ENCODE measurements at regions not wholly inside any gene's neighbourhood (a gene's known extent, or its start where the extent isn't known, plus 50 kb on each side); places are given as distances from the start of the nearest gene placed in this dataset.
A peak's percentile ranks its signal among the peaks of the same experiment; 100 is the strongest.

GRCh38 chr5:58080573-58080972 is 379.3 kb downstream of the PLK2 start:
- TF ChIP-seq POLR2AphosphoS5 (IDR thresholded peaks at IDR 0.05) (no peak), POLR2A (IDR thresholded peaks at IDR 0.05) (no peak), CTCF (IDR thresholded peaks at IDR 0.05) (no peak), EP300 (IDR thresholded peaks at IDR 0.05) (no peak)
- no peak for DNase-seq
- 13 to 32% (median 17%) methylated on average over 1 of the region's 1 CpG for WGBS, 5 donors
- Histone ChIP-seq H3K4me3 (no peak overlapping the region), H3K4me1 (no peaks in the 10 kb centered on the region), H3K36me3 (no peaks in the 10 kb centered on the region), H3K27me3 (no peaks in the 10 kb centered on the region), H3K27ac (no peak overlapping the region), H3K9me3 (no peaks in the 10 kb centered on the region)
- intact Hi-C loops (cut with DNase I; ENCODE audit: low total_unique reads), result no loop called here

GRCh38 chr5:58077966-58078365 is 381.9 kb downstream of the PLK2 start:
- no peak for DNase-seq
- intact Hi-C loops (cut with DNase I; ENCODE audit: low total_unique reads), result no loop called here
- no peak overlapping the region for H3K27ac ChIP-seq
- H3K27me3 ChIP-seq, result no peaks in the 10 kb centered on the region
- H3K4me1 ChIP-seq, result no peaks in the 10 kb centered on the region
- no peaks in the 10 kb centered on the region for H3K9me3 ChIP-seq
- 69 to 88% (median 85%) methylated on average over 2 of the region's 2 CpGs for WGBS, 5 donors
- no peaks in the 10 kb centered on the region for H3K36me3 ChIP-seq
- TF ChIP-seq POLR2AphosphoS5 (IDR thresholded peaks at IDR 0.05), result no peak
- TF ChIP-seq EP300 (IDR thresholded peaks at IDR 0.05), result no peak
- no peak for TF ChIP-seq POLR2A (IDR thresholded peaks at IDR 0.05)
- TF ChIP-seq CTCF (IDR thresholded peaks at IDR 0.05), result no peak
- no peak overlapping the region for H3K4me3 ChIP-seq

GRCh38 chr5:58077416-58077815 is 382.5 kb downstream of the PLK2 start:
- Histone ChIP-seq H3K4me1 (peaks cover 0 to 4% (median 2%) of the 10 kb centered on the region in 4 donors), H3K4me3 (no peak overlapping the region), H3K27ac (no peak overlapping the region), H3K27me3 (no peaks in the 10 kb centered on the region), H3K9me3 (no peaks in the 10 kb centered on the region), H3K36me3 (no peaks in the 10 kb centered on the region)
- no peak for TF ChIP-seq CTCF (IDR thresholded peaks at IDR 0.05)
- no peak for TF ChIP-seq POLR2AphosphoS5 (IDR thresholded peaks at IDR 0.05)
- no peak for TF ChIP-seq EP300 (IDR thresholded peaks at IDR 0.05)
- TF ChIP-seq POLR2A (IDR thresholded peaks at IDR 0.05), result no peak
- intact Hi-C loops (cut with DNase I; ENCODE audit: low total_unique reads), result no loop called here
- WGBS, 5 donors, result 58 to 70% (median 67%) methylated on average over 3 of the region's 3 CpGs
- no peak for DNase-seq

GRCh38 chr5:58076483-58077257 is 383.2 kb downstream of the PLK2 start:
- no peak for TF ChIP-seq POLR2AphosphoS5 (IDR thresholded peaks at IDR 0.05)
- TF ChIP-seq CTCF (IDR thresholded peaks at IDR 0.05), result no peak
- no peak for TF ChIP-seq EP300 (IDR thresholded peaks at IDR 0.05)
- TF ChIP-seq POLR2A (IDR thresholded peaks at IDR 0.05), result no peak
- no peak overlapping the region for H3K27ac ChIP-seq
- intact Hi-C loops (cut with DNase I; ENCODE audit: low total_unique reads), result no loop called here
- no peaks in the 10 kb centered on the region for H3K36me3 ChIP-seq
- H3K9me3 ChIP-seq, result no peaks in the 10 kb centered on the region
- 86 to 95% (median 88%) methylated on average over 7 of the region's 7 CpGs for WGBS, 5 donors
- H3K27me3 ChIP-seq, result no peaks in the 10 kb centered on the region
- H3K4me3 ChIP-seq, result no peak overlapping the region
- H3K4me1 ChIP-seq, result peaks cover 0 to 11% (median 5%) of the 10 kb centered on the region in 4 donors
- DNase-seq, result peak in 1 of 2 donors; percentile 26

All from stomach (tissue), 8 donors.